ENCODE measurements at regions not wholly inside any gene's neighbourhood (a gene's known extent, or its start where the extent isn't known, plus 50 kb on each side); places are given as distances from the start of the nearest gene placed in this dataset.
"Not testable (repeated sequence)": the region's sequence is repeated elsewhere in the genome, so short reads cannot be mapped to it uniquely, and the experiment has no call there.

DNA sequence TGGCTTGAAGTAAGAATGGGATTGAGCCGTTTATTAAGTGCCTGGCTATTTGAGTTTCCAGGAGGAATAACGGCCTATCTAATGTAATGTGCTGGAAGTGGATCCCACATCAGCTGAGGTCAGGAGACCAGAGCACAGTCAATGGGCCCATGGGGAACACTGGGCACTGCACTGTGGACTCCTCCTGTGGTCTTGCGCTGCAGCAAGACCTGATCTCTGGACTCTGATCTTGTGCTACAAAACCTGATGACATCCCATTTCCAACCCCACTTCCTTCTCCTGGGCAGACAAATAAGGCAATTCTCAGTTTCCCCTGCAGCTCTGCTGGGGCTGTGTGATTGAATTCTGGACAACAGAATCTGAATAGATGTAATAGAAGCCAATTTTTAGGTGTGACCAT, 151.7 kb upstream of the ADCY2 start:
- DNase-seq: no peak

GRCh38 chr5:7245121-7245651, 150.8 kb upstream of the ADCY2 start:
- no peak for DNase-seq

DNA sequence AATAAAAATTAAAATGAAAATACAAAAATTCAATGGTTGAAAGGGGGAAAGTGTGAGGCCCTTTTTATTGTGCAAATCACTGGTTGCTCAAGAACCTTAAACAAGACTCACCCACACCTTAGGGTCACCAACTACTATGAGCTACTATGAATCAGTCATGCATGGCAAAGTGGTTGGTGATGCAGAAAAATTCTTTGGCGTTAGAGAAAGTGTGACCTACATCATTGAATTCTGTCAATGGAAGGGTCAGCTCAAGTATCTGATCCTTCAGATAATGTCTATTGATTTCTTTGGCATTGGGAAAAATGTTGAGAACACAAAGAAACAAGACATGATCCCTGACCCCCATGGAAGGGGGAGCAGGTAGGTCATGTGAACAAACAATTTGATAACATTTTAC, 149.7 kb upstream of the ADCY2 start:
- no peak for DNase-seq

- no peak for DNase-seq
Observed at GRCh38 chr5:7250004-7250403, 145.9 kb upstream of the ADCY2 start.

DNA sequence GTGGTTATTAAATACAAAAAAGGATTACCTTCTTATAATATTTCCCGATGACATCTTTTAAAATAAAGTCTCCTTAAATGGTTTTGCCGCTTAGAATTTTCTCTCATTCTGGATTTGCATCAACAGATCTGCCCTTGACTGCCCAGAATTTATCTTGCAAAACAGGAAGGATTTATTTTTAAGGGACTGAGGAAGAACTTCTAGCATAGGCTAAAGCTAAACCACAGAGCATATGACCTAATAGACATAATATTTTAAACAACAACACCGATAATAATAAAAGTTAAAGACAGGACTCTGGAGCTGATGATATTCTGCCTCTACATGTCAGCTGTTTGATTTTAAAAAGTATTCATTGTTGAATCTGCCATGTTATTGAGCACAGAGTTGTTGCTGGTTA, 145.3 kb upstream of the ADCY2 start:
- DNase-seq: no peak

- DNase-seq: no peak
Observed at GRCh38 chr5:7251132-7251531, 144.8 kb upstream of the ADCY2 start.

- no peak for DNase-seq
Observed at GRCh38 chr5:7261049-7261448, 134.9 kb upstream of the ADCY2 start.

- no peak for DNase-seq
Observed at GRCh38 chr5:7261900-7262299, 134.0 kb upstream of the ADCY2 start.

DNA sequence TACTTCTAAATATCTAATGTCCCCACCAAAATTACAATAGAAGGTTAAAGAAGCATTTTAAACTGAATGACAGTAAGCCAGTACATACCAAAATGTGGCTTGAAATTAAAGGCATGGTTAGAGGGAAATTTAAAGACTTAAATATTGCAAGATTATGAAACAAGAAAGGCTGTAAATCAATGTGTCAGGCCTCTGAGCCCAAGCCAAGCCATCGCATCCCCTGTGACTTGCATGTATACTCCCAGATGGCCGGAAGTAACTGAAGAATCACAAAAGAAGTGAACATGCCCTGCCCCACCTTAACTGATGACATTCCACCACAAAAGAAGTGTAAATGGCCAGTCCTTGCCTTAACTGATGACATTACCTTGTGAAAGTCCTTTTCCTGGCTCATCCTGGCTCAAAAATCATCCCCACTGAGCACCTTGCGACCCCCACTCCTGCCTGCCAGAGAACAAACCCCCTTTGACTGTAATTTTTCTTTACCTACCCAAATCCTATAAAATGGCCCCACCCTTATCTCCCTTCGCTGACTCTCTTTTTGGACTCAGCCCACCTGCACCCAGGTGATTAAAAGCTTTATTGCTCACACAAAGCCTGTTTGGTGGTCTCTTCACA, 132.4 kb upstream of the ADCY2 start:
- DNase-seq: not testable (repeated sequence)

DNA sequence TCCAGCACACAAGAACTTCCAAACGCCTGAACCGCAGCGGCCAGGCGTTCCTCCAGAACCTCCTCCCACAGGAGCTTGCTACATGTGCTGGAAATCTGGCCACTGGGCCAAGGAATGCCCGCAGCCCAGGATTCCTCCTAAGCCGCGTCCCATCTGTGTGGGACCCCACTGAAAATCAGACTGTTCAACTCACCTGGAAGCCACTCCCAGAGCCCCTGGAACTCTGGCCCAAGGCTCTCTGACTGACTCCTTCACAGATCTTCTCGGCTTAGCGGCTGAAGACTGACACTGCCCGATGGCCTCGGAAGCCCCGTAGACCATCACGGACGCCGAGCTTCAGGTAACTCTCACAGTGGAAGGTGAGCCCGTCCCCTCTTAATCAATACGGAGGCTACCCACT, 130.2 kb upstream of the ADCY2 start:
- not testable (repeated sequence) for DNase-seq

GRCh38 chr5:7268722-7269121, 127.2 kb upstream of the ADCY2 start:
- not testable (repeated sequence) for DNase-seq

GRCh38 chr5:7269591-7270274, 126.2 kb upstream of the ADCY2 start:
- DNase-seq: no peak

DNA sequence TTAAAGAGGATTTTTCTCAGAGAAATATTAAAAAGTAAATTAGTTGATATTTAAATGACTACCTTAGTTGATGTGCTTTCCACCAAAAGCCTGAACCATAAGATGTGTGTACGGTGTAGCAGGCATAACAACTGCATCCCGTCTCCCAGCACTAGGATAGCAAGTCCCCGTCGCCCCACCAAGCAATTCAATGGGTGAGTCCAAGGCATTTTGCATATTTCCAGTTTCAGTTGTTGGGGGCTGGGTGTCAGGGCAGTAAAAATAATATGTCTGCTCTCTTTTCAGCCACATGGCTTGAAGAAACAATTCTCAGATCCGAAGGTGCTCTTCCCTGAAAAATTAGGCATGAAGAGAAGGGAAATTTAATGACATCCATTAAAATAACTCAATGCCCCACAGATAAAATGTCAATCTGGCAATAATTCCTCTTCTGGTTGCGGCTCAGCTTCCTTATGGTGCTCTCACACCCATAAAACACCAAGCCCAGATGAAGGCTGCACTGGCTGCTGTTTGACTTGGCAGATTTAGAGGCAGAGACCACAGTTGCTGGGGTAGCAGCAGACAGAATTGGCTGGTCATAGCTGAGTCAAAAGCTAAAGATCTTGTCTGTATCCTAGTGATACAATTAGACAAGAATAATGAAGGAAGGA, 124.4 kb upstream of the ADCY2 start:
- no peak for DNase-seq

- DNase-seq: no peak
Observed at GRCh38 chr5:7272408-7272965, 123.5 kb upstream of the ADCY2 start.

DNA sequence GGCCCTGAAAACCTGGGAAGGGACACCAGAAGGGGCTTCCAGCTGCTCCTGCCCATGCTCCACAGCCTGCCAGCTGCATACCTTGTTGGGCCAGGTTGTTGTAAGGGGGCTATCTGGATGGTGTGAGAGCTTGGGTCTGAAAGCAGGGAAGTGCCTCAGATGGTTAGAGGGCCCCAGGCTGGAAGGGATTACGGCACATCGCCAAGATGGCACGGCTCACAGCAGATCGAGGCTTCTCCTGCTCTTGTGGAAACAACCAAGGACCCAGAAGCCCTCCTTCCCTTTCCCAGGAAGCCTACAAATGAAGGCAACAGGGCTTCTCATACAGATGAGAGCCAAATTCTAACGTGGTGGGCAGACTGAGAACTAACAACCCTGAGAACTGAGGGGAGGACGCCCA, 121.7 kb upstream of the ADCY2 start:
- DNase-seq: no peak

DNA sequence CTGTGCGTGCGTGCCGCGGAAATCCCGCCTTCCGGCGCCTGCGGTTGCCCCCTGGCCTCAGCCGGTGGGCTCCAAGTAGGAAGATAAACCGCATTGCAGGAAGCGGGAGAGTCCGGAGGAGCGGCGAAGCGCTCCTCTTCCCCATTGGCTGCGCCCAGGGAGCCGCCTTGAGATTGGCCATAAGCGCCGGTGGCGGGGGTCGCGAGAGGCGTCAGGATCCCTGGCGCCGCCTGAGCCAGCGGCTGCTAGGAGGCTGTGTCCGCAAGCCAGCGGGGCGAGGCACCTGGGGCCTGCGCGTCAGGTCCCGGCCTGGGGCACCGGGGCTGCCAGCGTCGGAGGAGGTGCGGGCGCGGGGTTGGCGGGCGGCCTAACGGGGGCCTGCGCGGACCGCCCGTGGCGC, 106.3 kb upstream of the ADCY2 start:
- DNase-seq: not testable (repeated sequence)

DNA sequence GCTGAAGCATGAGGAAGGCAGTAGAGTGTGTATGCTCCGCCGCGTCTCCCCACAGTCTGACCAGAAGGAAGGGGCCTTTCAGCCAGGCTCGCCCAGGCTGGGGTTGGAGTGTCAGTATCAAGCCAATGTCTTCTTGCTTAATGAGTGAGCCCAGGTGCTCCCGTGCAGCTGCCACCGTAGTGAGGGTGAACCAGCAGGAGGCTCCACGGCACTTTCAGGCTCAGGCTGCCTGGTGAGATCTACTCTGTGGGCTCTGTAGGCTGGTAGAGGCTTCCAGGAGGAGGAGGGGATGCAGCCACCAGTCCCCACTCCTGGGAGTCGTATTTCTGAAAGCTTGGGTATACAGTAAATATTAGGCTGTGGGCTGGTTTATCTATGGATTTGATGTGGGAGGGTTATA, 98.1 kb upstream of the ADCY2 start:
- not testable (repeated sequence) for DNase-seq

DNA sequence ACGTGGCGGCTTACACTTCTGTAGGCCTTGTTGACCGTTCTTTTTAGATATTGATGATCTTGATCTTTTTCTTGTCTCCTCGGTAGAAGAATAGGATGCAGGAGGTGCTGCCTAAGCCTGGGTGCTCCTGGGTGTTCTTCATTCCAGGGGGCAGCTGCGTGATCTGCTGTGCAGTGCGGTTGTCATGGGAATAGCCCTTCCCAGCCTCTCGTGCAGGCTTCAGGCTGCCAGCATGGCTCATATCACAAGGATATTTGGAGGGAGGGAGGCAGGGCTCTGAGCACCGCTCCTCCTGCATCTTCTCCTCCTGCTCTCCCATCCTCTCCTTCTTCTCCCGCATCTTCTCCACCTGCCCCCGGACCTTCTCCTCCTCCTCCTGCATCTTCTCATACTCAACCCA, 96.2 kb upstream of the ADCY2 start:
- not testable (repeated sequence) for DNase-seq

- DNase-seq: not testable (repeated sequence)
Observed at GRCh38 chr5:7305000-7305674, 90.8 kb upstream of the ADCY2 start.

GRCh38 chr5:7306556-7306955, 89.4 kb upstream of the ADCY2 start:
- not testable (repeated sequence) for DNase-seq

DNA sequence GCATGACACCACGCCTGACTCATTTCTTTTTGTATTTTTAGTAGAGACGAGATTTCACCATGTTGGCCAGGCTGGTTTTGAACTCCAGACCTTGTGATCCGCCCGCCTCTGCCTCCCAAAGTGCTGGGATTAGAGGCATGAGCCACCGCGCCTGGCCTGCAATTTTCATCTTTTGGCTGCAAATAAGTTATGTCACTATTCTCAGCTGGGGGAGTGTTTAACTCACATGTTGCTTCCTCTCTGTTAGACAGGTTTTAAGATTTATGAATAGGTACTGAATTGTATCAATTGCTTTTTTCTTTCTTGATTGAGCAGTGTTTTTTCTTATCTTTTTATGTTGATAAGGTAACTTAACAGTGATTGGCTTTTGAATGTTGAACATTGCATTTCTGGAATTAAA, 88.2 kb upstream of the ADCY2 start:
- DNase-seq: not testable (repeated sequence)

- DNase-seq: not testable (repeated sequence)
Observed at GRCh38 chr5:7309715-7310114, 86.2 kb upstream of the ADCY2 start.

DNA sequence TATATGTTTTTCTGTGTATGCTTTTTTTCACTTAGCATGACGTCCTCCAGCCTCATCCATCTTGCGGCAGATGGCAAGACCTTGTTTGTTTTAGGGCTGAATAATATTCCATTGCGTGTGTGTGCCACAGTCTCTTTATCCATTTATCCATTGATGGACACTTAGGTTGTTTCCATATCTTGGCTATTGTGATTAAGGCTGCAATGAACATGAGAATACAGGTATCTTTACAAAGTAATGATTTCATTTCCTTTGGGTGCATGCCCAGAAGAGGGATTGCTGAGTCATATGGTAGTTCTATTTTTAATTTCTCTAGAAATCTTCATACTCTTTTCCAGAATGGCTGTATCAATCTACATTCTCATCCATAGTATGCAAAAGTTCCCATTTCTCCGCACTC, 85.3 kb upstream of the ADCY2 start:
- not testable (repeated sequence) for DNase-seq
